ENCODE measurements at regions not wholly inside any gene's neighbourhood (a gene's known extent, or its start where the extent isn't known, plus 50 kb on each side); places are given as distances from the start of the nearest gene placed in this dataset.

DNA sequence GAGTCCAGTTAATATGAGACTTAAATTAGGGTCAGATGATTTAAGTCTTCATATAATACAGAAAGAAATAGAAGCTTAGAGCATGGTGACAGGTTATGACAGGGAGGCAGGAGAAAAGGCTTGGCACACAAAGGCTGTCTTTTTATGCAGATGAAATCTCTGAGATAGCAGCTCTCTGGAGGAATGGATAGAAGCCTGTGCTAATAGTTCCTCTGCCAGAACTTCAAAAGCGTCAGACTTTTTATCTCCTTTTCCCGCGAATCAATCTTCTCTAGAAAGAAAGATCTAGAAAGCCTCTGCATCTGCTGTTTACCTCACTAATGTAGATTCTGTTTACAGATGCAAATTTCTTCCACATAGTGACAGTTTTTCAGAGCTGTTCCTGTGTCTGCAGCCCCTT is 1106.2 kb downstream of the XPNPEP1 start:
- TF ChIP-seq CTCF (IDR thresholded peaks at IDR 0.05; ENCODE audit: low read depth, low read length), result no peak

GRCh38 chr10:108812906-108813305 is 1110.4 kb downstream of the XPNPEP1 start:
- POLR2A ChIA-PET, result no interaction called here
- Histone ChIP-seq H3K9me3 (ENCODE audit: control insufficient read depth, insufficient read depth, low read length) (no peaks in the 10 kb centered on the region; the same call in 1 of the 2 replicates), H3K27ac (ENCODE audit: low read depth, low read length) (no peak overlapping the region), H3K27me3 (ENCODE audit: control insufficient read depth, insufficient read depth, low read length) (no peaks in the 10 kb centered on the region), H3K4me3 (ENCODE audit: low read depth, low read length) (no peak overlapping the region)
- no peak for TF ChIP-seq CTCF (IDR thresholded peaks at IDR 0.05; ENCODE audit: low read depth, low read length)
- CTCF ChIA-PET, result no interaction called here
- no peak for DNase-seq (ENCODE audit: low read depth, low spot score)

More for the DNA sequence above, 1106.2 kb downstream of the XPNPEP1 start:
- no peak for DNase-seq (ENCODE audit: low read depth, low spot score)
- POLR2A ChIA-PET, result no interaction called here
- Histone ChIP-seq H3K27ac (ENCODE audit: low read depth, low read length) (no peak overlapping the region), H3K4me3 (ENCODE audit: low read depth, low read length) (no peak overlapping the region), H3K9me3 (ENCODE audit: control insufficient read depth, insufficient read depth, low read length) (no peaks in the 10 kb centered on the region; the same call in 1 of the 2 replicates), H3K27me3 (ENCODE audit: control insufficient read depth, insufficient read depth, low read length) (no peaks in the 10 kb centered on the region)
- CTCF ChIA-PET, result no interaction called here

DNA sequence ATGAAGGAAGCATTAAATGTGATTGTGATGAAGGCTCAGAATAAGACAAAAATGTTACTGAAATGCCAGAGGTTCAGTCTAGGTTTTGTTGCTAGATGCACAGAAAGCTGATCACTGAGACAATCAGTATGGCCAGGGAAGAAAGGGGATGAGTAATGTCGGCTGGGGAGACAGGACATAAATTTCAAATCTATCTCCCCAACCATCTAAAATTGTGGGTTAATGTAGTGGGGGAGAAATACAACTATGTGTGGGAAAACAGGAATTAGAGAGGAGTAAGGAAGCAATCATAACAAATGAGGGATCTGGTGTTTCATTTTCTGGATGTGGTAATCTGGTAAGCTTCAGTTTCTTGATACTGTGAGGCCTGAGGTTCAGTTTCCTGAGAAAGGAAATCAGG is 1111.0 kb downstream of the XPNPEP1 start:
- TF ChIP-seq CTCF (IDR thresholded peaks at IDR 0.05; ENCODE audit: low read depth, low read length), result no peak
- Histone ChIP-seq H3K27me3 (ENCODE audit: control insufficient read depth, insufficient read depth, low read length) (no peaks in the 10 kb centered on the region), H3K9me3 (ENCODE audit: control insufficient read depth, insufficient read depth, low read length) (no peaks in the 10 kb centered on the region; the same call in 1 of the 2 replicates), H3K4me3 (ENCODE audit: low read depth, low read length) (no peak overlapping the region), H3K27ac (ENCODE audit: low read depth, low read length) (no peak overlapping the region)
- no peak for DNase-seq (ENCODE audit: low read depth, low spot score)
- CTCF ChIA-PET, result no interaction called here
- POLR2A ChIA-PET, result no interaction called here

DNA sequence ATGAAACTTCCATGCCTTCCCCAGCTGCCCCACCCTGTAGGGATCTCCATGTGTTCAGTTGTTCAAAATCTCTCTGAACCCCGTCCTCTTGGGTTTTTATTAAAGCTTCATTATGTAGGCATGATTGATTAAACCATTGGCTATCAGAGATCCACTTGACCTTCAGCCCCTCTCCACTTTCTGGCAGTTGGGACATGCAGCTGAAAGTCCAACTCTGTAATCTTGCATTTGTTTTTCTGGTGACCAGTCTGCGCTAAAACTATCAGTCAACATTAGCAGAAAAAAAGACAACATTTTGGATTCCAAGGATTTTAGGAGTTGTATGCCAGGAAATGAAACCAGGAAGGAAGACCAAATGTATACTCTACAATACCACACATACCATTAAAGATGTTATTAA is 1115.1 kb downstream of the XPNPEP1 start:
- ChIA-PET POLR2A (no interaction called here), CTCF (no interaction called here)
- H3K27me3 ChIP-seq (ENCODE audit: control insufficient read depth, insufficient read depth, low read length), result no peaks in the 10 kb centered on the region

More for the DNA sequence above, 1115.1 kb downstream of the XPNPEP1 start:
- Histone ChIP-seq H3K9me3 (ENCODE audit: control insufficient read depth, insufficient read depth, low read length) (no peaks in the 10 kb centered on the region), H3K4me3 (ENCODE audit: low read depth, low read length) (no peak overlapping the region), H3K27ac (ENCODE audit: low read depth, low read length) (no peak overlapping the region)
- DNase-seq (ENCODE audit: low read depth, low spot score), result no peak
- TF ChIP-seq CTCF (IDR thresholded peaks at IDR 0.05; ENCODE audit: low read depth, low read length), result no peak
